DOHH2 (cell line): ENCODE measurements at regions not wholly inside any gene's neighbourhood (a gene's known extent, or its start where the extent isn't known, plus 50 kb on each side); places are given as distances from the start of the nearest gene placed in this dataset.
"Not testable (repeated sequence)": the region's sequence is repeated elsewhere in the genome, so short reads cannot be mapped to it uniquely, and the experiment has no call there.

ENCODE experiments used
- H3F3A ChIP-seq: fragments of 200-600 bp; sonication (generic), shearing (Covaris generic); 2 replicates; pipeline ENCODE4 v1.6.0; 2016; ENCODE audit warnings: antibody characterized with exemption, mild to moderate bottlenecking; ENCODE audit not compliant: control insufficient read depth, insufficient read depth
- H3K27ac ChIP-seq: fragments of 200-600 bp; sonication (generic); 2 replicates; pipeline ENCODE4 v1.5.1; 2014; ENCODE audit warnings: low read depth, mild to moderate bottlenecking, low read length, moderate library complexity
- H3K27me3 ChIP-seq: fragments of 200-600 bp; sonication (generic); 2 replicates; pipeline ENCODE4 v1.6.1; 2014; ENCODE audit warnings: mild to moderate bottlenecking, low read length, mixed read lengths; ENCODE audit not compliant: control insufficient read depth
- H3K36me3 ChIP-seq: fragments of 200-600 bp; sonication (generic); 2 replicates; pipeline ENCODE4 v1.6.1; 2014; ENCODE audit warnings: mild to moderate bottlenecking, low read length, moderate library complexity, mixed read lengths; ENCODE audit not compliant: control insufficient read depth
- H3K4me1 ChIP-seq: fragments of 200-600 bp; sonication (generic); 2 replicates; pipeline ENCODE4 v1.6.1; 2014; ENCODE audit warnings: mild to moderate bottlenecking, low read length, mixed read lengths; ENCODE audit not compliant: control insufficient read depth
- H3K4me2 ChIP-seq: fragments of 200-600 bp; sonication (generic); 2 replicates; pipeline ENCODE4 v1.6.0; 2014; ENCODE audit warnings: mild to moderate bottlenecking, low read length, moderate library complexity
- H3K4me3 ChIP-seq: fragments of 200-600 bp; sonication (generic); 2 replicates; pipeline ENCODE4 v1.5.1; 2014; ENCODE audit warnings: mild to moderate bottlenecking, low read length, mixed read lengths
- H3K79me2 ChIP-seq: fragments of 200-600 bp; sonication (generic); 2 replicates; pipeline ENCODE4 v1.6.1; 2014; ENCODE audit warnings: mild to moderate bottlenecking, low read length, mixed read lengths; ENCODE audit not compliant: control insufficient read depth
- H3K9me2 ChIP-seq: fragments of 200-600 bp; sonication (generic); replicated peaks from 2 replicates; pipeline ENCODE4 v1.6.1; 2014; ENCODE audit warnings: mild to moderate bottlenecking, low read length, mixed read lengths; ENCODE audit not compliant: control insufficient read depth
- H3K9me3 ChIP-seq: fragments of 200-600 bp; sonication (generic); 2 replicates; pipeline ENCODE4 v1.6.1; 2014; ENCODE audit warnings: antibody characterized with exemption, low read length, mixed read lengths; ENCODE audit not compliant: control insufficient read depth, insufficient read depth
- H4K20me1 ChIP-seq: fragments of 200-600 bp; sonication (generic); 2 replicates; pipeline ENCODE4 v1.6.0; 2014; ENCODE audit warnings: low read depth, mild to moderate bottlenecking, antibody characterized with exemption, low read length, moderate library complexity; ENCODE audit not compliant: control insufficient read depth, insufficient read depth
- EZH2phosphoT487 ChIP-seq: fragments of 200-600 bp; sonication (generic); IDR thresholded peaks from 2 replicates; pipeline ENCODE4 v1.6.1; 2017; ENCODE audit warnings: borderline replicate concordance, mild to moderate bottlenecking, antibody characterized with exemption, low read length, moderate library complexity, mixed read lengths
- TF ChIP-seq, protein P1 (sequence below): fragments of 200-600 bp; sonication (generic); IDR thresholded peaks from one replicate; pipeline ENCODE4 v1.5.1; 2014; ENCODE audit warnings: antibody characterized with exemption, mild to moderate bottlenecking, low read depth, low read length; ENCODE audit not compliant: poor library complexity, severe bottlenecking

DNA sequence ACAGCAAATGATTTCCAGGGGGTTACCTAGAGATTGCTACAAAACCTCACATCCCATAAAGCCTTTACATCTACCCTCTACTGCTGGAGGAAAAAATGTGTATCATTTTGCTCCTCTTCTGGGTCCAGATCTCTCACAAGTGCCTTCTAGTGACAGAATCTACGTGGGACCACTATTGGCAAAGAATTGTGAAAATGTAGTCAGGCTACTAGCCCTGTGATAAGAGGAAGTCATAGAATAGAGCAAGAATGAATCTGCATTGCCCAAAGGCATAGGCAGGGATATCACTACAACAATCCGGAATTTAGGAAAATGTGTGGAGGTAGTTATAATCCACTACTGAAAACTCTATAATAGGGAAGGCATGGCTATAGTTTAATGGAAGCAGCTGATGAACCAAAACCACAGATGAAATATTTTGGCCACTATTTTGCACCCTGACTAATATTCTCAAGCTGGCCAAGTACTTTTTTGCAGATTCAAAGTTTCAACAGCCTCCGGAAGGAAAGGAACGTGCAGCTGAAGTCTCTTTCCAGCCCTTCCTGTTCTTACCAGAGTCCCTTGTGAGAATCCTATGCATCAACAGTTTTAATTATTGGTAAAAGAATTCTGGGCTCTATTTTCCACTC, 176.8 kb downstream of the PHLDA1 start:
- no peak overlapping the region for H3K4me3 ChIP-seq
- no peaks in the 10 kb centered on the region for H3F3A ChIP-seq
- H3K4me1 ChIP-seq, result peaks cover 12% of the 10 kb centered on the region

DNA sequence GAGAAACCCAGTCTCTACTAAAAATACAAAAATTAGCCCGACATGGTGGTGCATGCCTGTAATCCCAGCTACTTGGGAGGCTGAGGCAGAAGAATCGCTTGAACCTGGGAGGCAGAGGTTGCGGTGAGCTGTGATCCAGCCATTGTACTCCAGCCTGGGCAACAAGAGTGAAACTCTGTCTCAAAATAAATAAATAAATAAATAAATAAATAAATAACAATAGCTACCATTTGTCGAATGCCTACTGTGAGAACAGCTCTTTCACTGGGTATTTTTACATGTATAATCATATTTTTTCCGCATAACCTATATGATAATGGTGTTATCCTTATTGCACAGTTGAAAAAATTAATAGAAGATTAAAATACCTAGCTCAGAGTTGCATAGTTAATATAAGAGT, 177.4 kb downstream of the PHLDA1 start:
- H3K27me3 ChIP-seq, H3K79me2 ChIP-seq: not testable (repeated sequence)
- peaks cover 12% of the 10 kb centered on the region for H3K4me1 ChIP-seq

More for the DNA sequence above, 176.8 kb downstream of the PHLDA1 start:
- no peaks in the 10 kb centered on the region for H3K9me3 ChIP-seq
- H3K27me3 ChIP-seq, result no peaks in the 10 kb centered on the region
- H4K20me1 ChIP-seq, result no peaks in the 10 kb centered on the region
- no peaks in the 10 kb centered on the region for H3K36me3 ChIP-seq
- TF ChIP-seq, protein P1, sequence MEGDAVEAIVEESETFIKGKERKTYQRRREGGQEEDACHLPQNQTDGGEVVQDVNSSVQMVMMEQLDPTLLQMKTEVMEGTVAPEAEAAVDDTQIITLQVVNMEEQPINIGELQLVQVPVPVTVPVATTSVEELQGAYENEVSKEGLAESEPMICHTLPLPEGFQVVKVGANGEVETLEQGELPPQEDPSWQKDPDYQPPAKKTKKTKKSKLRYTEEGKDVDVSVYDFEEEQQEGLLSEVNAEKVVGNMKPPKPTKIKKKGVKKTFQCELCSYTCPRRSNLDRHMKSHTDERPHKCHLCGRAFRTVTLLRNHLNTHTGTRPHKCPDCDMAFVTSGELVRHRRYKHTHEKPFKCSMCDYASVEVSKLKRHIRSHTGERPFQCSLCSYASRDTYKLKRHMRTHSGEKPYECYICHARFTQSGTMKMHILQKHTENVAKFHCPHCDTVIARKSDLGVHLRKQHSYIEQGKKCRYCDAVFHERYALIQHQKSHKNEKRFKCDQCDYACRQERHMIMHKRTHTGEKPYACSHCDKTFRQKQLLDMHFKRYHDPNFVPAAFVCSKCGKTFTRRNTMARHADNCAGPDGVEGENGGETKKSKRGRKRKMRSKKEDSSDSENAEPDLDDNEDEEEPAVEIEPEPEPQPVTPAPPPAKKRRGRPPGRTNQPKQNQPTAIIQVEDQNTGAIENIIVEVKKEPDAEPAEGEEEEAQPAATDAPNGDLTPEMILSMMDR, result no peak
- TF ChIP-seq EZH2phosphoT487, result no peak
- H3K27ac ChIP-seq, result no peak overlapping the region
- no peaks in the 10 kb centered on the region for H3K79me2 ChIP-seq
- H3K9me2 ChIP-seq, result no peaks in the 10 kb centered on the region
- no peak overlapping the region for H3K4me2 ChIP-seq

DNA sequence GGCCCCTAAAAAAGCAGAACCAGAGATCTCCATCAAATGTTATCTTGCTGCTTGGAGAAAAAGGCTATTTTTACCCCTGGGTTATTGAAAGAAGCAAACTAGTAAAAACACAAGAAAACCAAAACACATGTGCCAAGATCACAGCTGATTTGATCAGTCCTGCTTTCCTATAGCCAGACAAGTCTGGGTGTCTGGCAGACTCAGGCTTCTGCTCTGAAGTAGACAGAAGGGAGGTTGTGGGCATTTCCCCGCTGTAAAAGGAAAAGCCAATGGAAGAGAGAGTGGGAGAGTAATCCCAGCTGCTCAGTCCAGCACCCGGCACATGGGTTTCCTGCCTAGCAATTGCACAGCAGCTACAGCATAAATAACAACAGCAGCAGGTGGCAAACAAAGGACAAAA, 177.9 kb downstream of the PHLDA1 start:
- Histone ChIP-seq H3K27ac (no peak overlapping the region), H3K4me3 (no peak overlapping the region), H4K20me1 (no peaks in the 10 kb centered on the region), H3K4me2 (peak overlapping the region; percentile 26), H3K9me2 (no peaks in the 10 kb centered on the region), H3K9me3 (no peaks in the 10 kb centered on the region), H3K36me3 (no peaks in the 10 kb centered on the region), H3K79me2 (no peaks in the 10 kb centered on the region), H3F3A (no peaks in the 10 kb centered on the region), H3K4me1 (peaks cover 12% of the 10 kb centered on the region), H3K27me3 (no peaks in the 10 kb centered on the region)
- TF ChIP-seq, protein P1, result no peak
- TF ChIP-seq EZH2phosphoT487, result no peak

More for the DNA sequence above, 177.4 kb downstream of the PHLDA1 start:
- H3K4me2 ChIP-seq, H3K9me2 ChIP-seq, H3K36me3 ChIP-seq, H3K9me3 ChIP-seq, H3K27ac ChIP-seq, H3F3A ChIP-seq, H3K4me3 ChIP-seq, H4K20me1 ChIP-seq: not testable (repeated sequence)

DNA sequence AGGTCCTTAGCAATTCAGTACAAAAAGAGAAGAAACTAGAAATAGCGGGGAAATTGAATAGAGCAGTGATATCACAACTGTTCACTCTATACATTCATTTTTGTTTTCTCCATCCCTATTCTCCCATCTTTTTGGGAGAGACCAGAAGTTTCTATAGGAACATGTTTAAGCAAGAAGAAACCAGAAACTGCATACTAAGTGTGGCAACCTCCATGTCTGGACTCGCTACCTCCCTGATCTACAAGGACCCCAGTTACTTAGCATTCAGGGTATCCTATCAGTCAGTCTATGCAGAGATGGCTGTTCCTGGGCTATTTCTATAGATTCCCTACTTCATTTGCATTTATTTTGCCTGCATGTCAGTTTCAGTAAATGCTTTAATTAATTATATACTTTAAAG, 178.6 kb downstream of the PHLDA1 start:
- no peak overlapping the region for H3K4me2 ChIP-seq
- H3K4me3 ChIP-seq, result no peak overlapping the region
- H3K27me3 ChIP-seq, result no peaks in the 10 kb centered on the region
- TF ChIP-seq, protein P1, result no peak
- no peak for TF ChIP-seq EZH2phosphoT487
- H3K79me2 ChIP-seq, result no peaks in the 10 kb centered on the region
- H3K36me3 ChIP-seq, result no peaks in the 10 kb centered on the region
- H3K4me1 ChIP-seq, result peaks cover 12% of the 10 kb centered on the region
- H3F3A ChIP-seq, result no peaks in the 10 kb centered on the region
- H3K9me3 ChIP-seq, result no peaks in the 10 kb centered on the region
- no peaks in the 10 kb centered on the region for H4K20me1 ChIP-seq
- no peaks in the 10 kb centered on the region for H3K9me2 ChIP-seq
- H3K27ac ChIP-seq, result no peak overlapping the region
